NT2/D1 (cell line): ENCODE measurements at regions not wholly inside any gene's neighbourhood (a gene's known extent, or its start where the extent isn't known, plus 50 kb on each side); places are given as distances from the start of the nearest gene placed in this dataset.

Source experiments
- SUZ12 ChIP-seq: IDR thresholded peaks from 2 replicates; pipeline ENCODE4 v1.6.1; 2011; ENCODE audit not compliant: insufficient read length, insufficient read depth; ENCODE audit errors: extremely low read depth
- YY1 ChIP-seq: IDR thresholded peaks from 2 replicates; pipeline ENCODE4 v1.6.1; 2011; ENCODE audit not compliant: insufficient read length, insufficient read depth
- ZNF274 ChIP-seq: IDR thresholded peaks from 2 replicates; pipeline ENCODE4 v1.6.1; 2011; ENCODE audit warnings: mild to moderate bottlenecking, low read depth, low read length

DNA sequence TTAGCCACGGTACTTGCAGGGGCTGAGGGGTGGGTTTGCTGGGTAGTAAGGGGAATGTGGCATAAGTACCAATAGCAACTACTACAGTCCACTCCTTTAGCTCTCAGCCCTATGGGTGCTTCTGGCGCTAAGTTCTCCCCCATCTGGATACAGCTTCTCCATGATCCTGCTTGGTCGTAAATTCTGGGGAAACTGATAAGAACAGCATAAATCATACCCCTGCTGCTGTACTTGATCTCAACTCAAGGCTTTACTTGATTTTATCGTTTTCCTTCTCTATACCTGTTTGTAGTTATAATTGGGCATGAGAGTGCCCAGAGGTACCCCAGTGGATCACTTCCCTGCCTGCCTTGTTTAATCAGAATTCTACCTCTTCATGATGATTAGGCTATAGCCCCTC, 331.4 kb downstream of the PMP22 start:
- TF ChIP-seq SUZ12 (no peak), ZNF274 (no peak), YY1 (no peak)
